ENCODE measurements at regions not wholly inside any gene's neighbourhood (a gene's known extent, or its start where the extent isn't known, plus 50 kb on each side); places are given as distances from the start of the nearest gene placed in this dataset.
"Not testable (repeated sequence)": the region's sequence is repeated elsewhere in the genome, so short reads cannot be mapped to it uniquely, and the experiment has no call there.

- no peak overlapping the region for H4K8ac ChIP-seq (ENCODE audit: low read length)
- H3K4ac ChIP-seq (ENCODE audit: low read depth in 1 of 2, low read length in 2 of 2), result no peak overlapping the region
These were observed 680.0 kb upstream of the DPPA4 start for GRCh38 chr3:110017304-110017703.

GRCh38 chr3:110021659-110022058 lies 684.3 kb upstream of the DPPA4 start:
- no peaks in the 10 kb centered on the region for H3K36me3 ChIP-seq (ENCODE audit: control insufficient read depth in 1 of 2, insufficient read depth in 2 of 2, low read depth in 1 of 2, low read length in 2 of 2)
- H2AFZ ChIP-seq (ENCODE audit: low read depth, low read length), result no peak overlapping the region
- WGBS, result no CpG with 5 or more reads among the region's 1 CpG
- no peak overlapping the region for H2BK5ac ChIP-seq (ENCODE audit: low read depth, low read length, poor library complexity, severe bottlenecking)
- H3K9me3 ChIP-seq (ENCODE audit: control insufficient read depth, low read length), result no peaks in the 10 kb centered on the region
- H3K4me2 ChIP-seq (ENCODE audit: low read length, poor library complexity, severe bottlenecking), result no peak overlapping the region
- H2BK15ac ChIP-seq (ENCODE audit: low read depth, poor library complexity, severe bottlenecking), result no peak overlapping the region
- no peak overlapping the region for H3K27ac ChIP-seq (ENCODE audit: low read length, poor library complexity, severe bottlenecking)
- H3K79me1 ChIP-seq (replicated peaks; ENCODE audit: low read length, poor library complexity, severe bottlenecking), result no peaks in the 10 kb centered on the region
- H3K4me1 ChIP-seq (ENCODE audit: control insufficient read depth, insufficient read depth, low read depth, low read length), result no peaks in the 10 kb centered on the region
- no peak overlapping the region for H3K4ac ChIP-seq (ENCODE audit: low read depth in 1 of 2, low read length in 2 of 2)
- H3K14ac ChIP-seq (ENCODE audit: low read length in 2 of 2), result no peak overlapping the region
- no peak overlapping the region for H3K9ac ChIP-seq (ENCODE audit: low read length)
- H4K8ac ChIP-seq (ENCODE audit: low read length), result no peak overlapping the region
- no peak overlapping the region for H4K91ac ChIP-seq (ENCODE audit: low read length)
- no peak overlapping the region for H3K23ac ChIP-seq (ENCODE audit: low read length in 2 of 2)
- H2BK120ac ChIP-seq (ENCODE audit: low read depth, low read length), result no peak overlapping the region
- no peak overlapping the region for H2AK5ac ChIP-seq (ENCODE audit: low read length, severe bottlenecking)
- H3K4me3 ChIP-seq (ENCODE audit: insufficient read depth in 1 of 2, low read depth in 1 of 2, low read length in 2 of 2), result no peak overlapping the region
- no peak overlapping the region for H2BK12ac ChIP-seq (ENCODE audit: low read length in 2 of 2)
- H3K27me3 ChIP-seq (ENCODE audit: control insufficient read depth in 1 of 2, insufficient read depth in 1 of 2, low read length in 2 of 2), result no peaks in the 10 kb centered on the region
- no peak overlapping the region for H3K18ac ChIP-seq (ENCODE audit: low read depth in 1 of 2, low read length in 2 of 2)
- DNase-seq, result no peak

More at GRCh38 chr3:110017304-110017703, 680.0 kb upstream of the DPPA4 start:
- Histone ChIP-seq H3K18ac (ENCODE audit: low read depth in 1 of 2, low read length in 2 of 2) (no peak overlapping the region), H2BK12ac (ENCODE audit: low read length in 2 of 2) (no peak overlapping the region), H2BK15ac (ENCODE audit: low read depth, poor library complexity, severe bottlenecking) (no peak overlapping the region), H2BK120ac (ENCODE audit: low read depth, low read length) (no peak overlapping the region), H3K79me1 (replicated peaks; ENCODE audit: low read length, poor library complexity, severe bottlenecking) (no peaks in the 10 kb centered on the region), H3K4me3 (ENCODE audit: insufficient read depth in 1 of 2, low read depth in 1 of 2, low read length in 2 of 2) (no peak overlapping the region), H3K4me2 (ENCODE audit: low read length, poor library complexity, severe bottlenecking) (no peak overlapping the region), H3K27ac (ENCODE audit: low read length, poor library complexity, severe bottlenecking) (no peak overlapping the region), H3K9me3 (ENCODE audit: control insufficient read depth, low read length) (peaks cover 2% of the 10 kb centered on the region), H3K23ac (ENCODE audit: low read length in 2 of 2) (no peak overlapping the region), H3K9ac (ENCODE audit: low read length) (no peak overlapping the region), H2BK5ac (ENCODE audit: low read depth, low read length, poor library complexity, severe bottlenecking) (no peak overlapping the region), H4K91ac (ENCODE audit: low read length) (no peak overlapping the region), H3K4me1 (ENCODE audit: control insufficient read depth, insufficient read depth, low read depth, low read length) (peaks cover 1% of the 10 kb centered on the region), H3K36me3 (ENCODE audit: control insufficient read depth in 1 of 2, insufficient read depth in 2 of 2, low read depth in 1 of 2, low read length in 2 of 2) (no peaks in the 10 kb centered on the region), H2AFZ (ENCODE audit: low read depth, low read length) (no peak overlapping the region), H2AK5ac (ENCODE audit: low read length, severe bottlenecking) (no peak overlapping the region), H3K14ac (ENCODE audit: low read length in 2 of 2) (no peak overlapping the region), H3K27me3 (ENCODE audit: control insufficient read depth in 1 of 2, insufficient read depth in 1 of 2, low read length in 2 of 2) (no peaks in the 10 kb centered on the region)
- no peak for DNase-seq

- DNase-seq; H2BK12ac ChIP-seq (ENCODE audit: low read length in 2 of 2); H3K9ac ChIP-seq (ENCODE audit: low read length); H3K4ac ChIP-seq (ENCODE audit: low read depth in 1 of 2, low read length in 2 of 2); H3K36me3 ChIP-seq (ENCODE audit: control insufficient read depth in 1 of 2, insufficient read depth in 2 of 2, low read depth in 1 of 2, low read length in 2 of 2); H3K4me2 ChIP-seq (ENCODE audit: low read length, poor library complexity, severe bottlenecking); H3K4me3 ChIP-seq (ENCODE audit: insufficient read depth in 1 of 2, low read depth in 1 of 2, low read length in 2 of 2); H2AFZ ChIP-seq (ENCODE audit: low read depth, low read length); H4K91ac ChIP-seq (ENCODE audit: low read length); H3K79me1 ChIP-seq (replicated peaks; ENCODE audit: low read length, poor library complexity, severe bottlenecking); H2BK5ac ChIP-seq (ENCODE audit: low read depth, low read length, poor library complexity, severe bottlenecking); H2AK5ac ChIP-seq (ENCODE audit: low read length, severe bottlenecking); H3K14ac ChIP-seq (ENCODE audit: low read length in 2 of 2); H2BK120ac ChIP-seq (ENCODE audit: low read depth, low read length); H2BK15ac ChIP-seq (ENCODE audit: low read depth, poor library complexity, severe bottlenecking); H3K27me3 ChIP-seq (ENCODE audit: control insufficient read depth in 1 of 2, insufficient read depth in 1 of 2, low read length in 2 of 2); H3K9me3 ChIP-seq (ENCODE audit: control insufficient read depth, low read length); H3K27ac ChIP-seq (ENCODE audit: low read length, poor library complexity, severe bottlenecking); H3K4me1 ChIP-seq (ENCODE audit: control insufficient read depth, insufficient read depth, low read depth, low read length); H4K8ac ChIP-seq (ENCODE audit: low read length); H3K23ac ChIP-seq (ENCODE audit: low read length in 2 of 2); H3K18ac ChIP-seq (ENCODE audit: low read depth in 1 of 2, low read length in 2 of 2): not testable (repeated sequence)
- WGBS, result 60% methylated on average over 1 of the region's 1 CpG
These were observed 685.7 kb upstream of the DPPA4 start for GRCh38 chr3:110023022-110023421.

- H2BK12ac ChIP-seq (ENCODE audit: low read length in 2 of 2), result no peak overlapping the region
- no peak overlapping the region for H2BK5ac ChIP-seq (ENCODE audit: low read depth, low read length, poor library complexity, severe bottlenecking)
- H3K4ac ChIP-seq (ENCODE audit: low read depth in 1 of 2, low read length in 2 of 2), result no peak overlapping the region
- no peak overlapping the region for H3K4me2 ChIP-seq (ENCODE audit: low read length, poor library complexity, severe bottlenecking)
- no peak overlapping the region for H4K91ac ChIP-seq (ENCODE audit: low read length)
- H2BK120ac ChIP-seq (ENCODE audit: low read depth, low read length), result no peak overlapping the region
- WGBS, result 90% methylated on average over 2 of the region's 2 CpGs
- H2BK15ac ChIP-seq (ENCODE audit: low read depth, poor library complexity, severe bottlenecking), result no peak overlapping the region
- H3K18ac ChIP-seq (ENCODE audit: low read depth in 1 of 2, low read length in 2 of 2), result no peak overlapping the region
- no peaks in the 10 kb centered on the region for H3K79me1 ChIP-seq (replicated peaks; ENCODE audit: low read length, poor library complexity, severe bottlenecking)
- no peaks in the 10 kb centered on the region for H3K27me3 ChIP-seq (ENCODE audit: control insufficient read depth in 1 of 2, insufficient read depth in 1 of 2, low read length in 2 of 2)
- no peak for DNase-seq
- no peak overlapping the region for H3K23ac ChIP-seq (ENCODE audit: low read length in 2 of 2)
- no peak overlapping the region for H2AFZ ChIP-seq (ENCODE audit: low read depth, low read length)
- no peak overlapping the region for H3K14ac ChIP-seq (ENCODE audit: low read length in 2 of 2)
- H3K27ac ChIP-seq (ENCODE audit: low read length, poor library complexity, severe bottlenecking), result no peak overlapping the region
- no peaks in the 10 kb centered on the region for H3K36me3 ChIP-seq (ENCODE audit: control insufficient read depth in 1 of 2, insufficient read depth in 2 of 2, low read depth in 1 of 2, low read length in 2 of 2)
- no peak overlapping the region for H3K9ac ChIP-seq (ENCODE audit: low read length)
- no peak overlapping the region for H3K4me3 ChIP-seq (ENCODE audit: insufficient read depth in 1 of 2, low read depth in 1 of 2, low read length in 2 of 2)
- no peaks in the 10 kb centered on the region for H3K9me3 ChIP-seq (ENCODE audit: control insufficient read depth, low read length)
- no peaks in the 10 kb centered on the region for H3K4me1 ChIP-seq (ENCODE audit: control insufficient read depth, insufficient read depth, low read depth, low read length)
- no peak overlapping the region for H4K8ac ChIP-seq (ENCODE audit: low read length)
- H2AK5ac ChIP-seq (ENCODE audit: low read length, severe bottlenecking), result no peak overlapping the region
These were observed 689.1 kb upstream of the DPPA4 start for GRCh38 chr3:110026421-110026820.

Measured in mesenchymal stem cell (in vitro differentiated cells and primary cell).